GM12874 (cell line): ENCODE measurements at regions not wholly inside any gene's neighbourhood (a gene's known extent, or its start where the extent isn't known, plus 50 kb on each side); places are given as distances from the start of the nearest gene placed in this dataset.
A peak's percentile ranks its signal among the peaks of the same experiment; 100 is the strongest.

Experiments used
- TF ChIP-seq, protein P1 (sequence below): IDR thresholded peaks from 2 replicates; pipeline ENCODE4 v1.5.1; 2011; ENCODE audit warnings: low read depth, mild to moderate bottlenecking, control low read depth, low read length, moderate library complexity; ENCODE audit not compliant: insufficient read depth

DNA sequence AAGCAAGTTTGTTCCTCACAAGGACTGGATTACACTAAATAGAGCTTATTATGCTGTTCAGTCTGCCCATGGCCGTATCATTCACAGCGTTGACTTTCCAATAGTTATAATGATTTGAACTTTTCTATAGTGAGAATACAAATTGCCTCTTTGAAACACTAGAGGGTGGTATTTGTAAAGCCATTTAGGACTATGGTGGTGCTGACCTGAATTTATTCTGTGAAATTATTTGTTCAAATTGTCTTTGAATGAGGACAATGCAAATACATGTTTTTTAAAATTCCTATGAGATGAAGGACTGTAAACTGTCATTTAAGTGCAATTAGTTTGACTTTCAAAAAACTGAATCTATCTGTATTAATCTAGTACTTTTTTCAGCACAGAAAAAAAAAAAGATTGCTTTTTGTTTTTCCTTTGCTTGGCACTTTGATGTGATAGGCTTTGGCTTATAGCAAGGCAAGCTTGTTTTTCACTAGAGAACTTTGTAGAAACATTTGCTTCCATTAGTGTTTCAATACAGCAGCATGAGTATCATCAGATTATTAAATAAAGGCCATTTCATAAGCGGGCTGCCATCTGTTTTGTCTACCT, 122.7 kb upstream of the TMEM229A start:
- TF ChIP-seq, protein P1, sequence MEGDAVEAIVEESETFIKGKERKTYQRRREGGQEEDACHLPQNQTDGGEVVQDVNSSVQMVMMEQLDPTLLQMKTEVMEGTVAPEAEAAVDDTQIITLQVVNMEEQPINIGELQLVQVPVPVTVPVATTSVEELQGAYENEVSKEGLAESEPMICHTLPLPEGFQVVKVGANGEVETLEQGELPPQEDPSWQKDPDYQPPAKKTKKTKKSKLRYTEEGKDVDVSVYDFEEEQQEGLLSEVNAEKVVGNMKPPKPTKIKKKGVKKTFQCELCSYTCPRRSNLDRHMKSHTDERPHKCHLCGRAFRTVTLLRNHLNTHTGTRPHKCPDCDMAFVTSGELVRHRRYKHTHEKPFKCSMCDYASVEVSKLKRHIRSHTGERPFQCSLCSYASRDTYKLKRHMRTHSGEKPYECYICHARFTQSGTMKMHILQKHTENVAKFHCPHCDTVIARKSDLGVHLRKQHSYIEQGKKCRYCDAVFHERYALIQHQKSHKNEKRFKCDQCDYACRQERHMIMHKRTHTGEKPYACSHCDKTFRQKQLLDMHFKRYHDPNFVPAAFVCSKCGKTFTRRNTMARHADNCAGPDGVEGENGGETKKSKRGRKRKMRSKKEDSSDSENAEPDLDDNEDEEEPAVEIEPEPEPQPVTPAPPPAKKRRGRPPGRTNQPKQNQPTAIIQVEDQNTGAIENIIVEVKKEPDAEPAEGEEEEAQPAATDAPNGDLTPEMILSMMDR = peak; percentile 9; the same call in 1 of the 2 replicates

DNA sequence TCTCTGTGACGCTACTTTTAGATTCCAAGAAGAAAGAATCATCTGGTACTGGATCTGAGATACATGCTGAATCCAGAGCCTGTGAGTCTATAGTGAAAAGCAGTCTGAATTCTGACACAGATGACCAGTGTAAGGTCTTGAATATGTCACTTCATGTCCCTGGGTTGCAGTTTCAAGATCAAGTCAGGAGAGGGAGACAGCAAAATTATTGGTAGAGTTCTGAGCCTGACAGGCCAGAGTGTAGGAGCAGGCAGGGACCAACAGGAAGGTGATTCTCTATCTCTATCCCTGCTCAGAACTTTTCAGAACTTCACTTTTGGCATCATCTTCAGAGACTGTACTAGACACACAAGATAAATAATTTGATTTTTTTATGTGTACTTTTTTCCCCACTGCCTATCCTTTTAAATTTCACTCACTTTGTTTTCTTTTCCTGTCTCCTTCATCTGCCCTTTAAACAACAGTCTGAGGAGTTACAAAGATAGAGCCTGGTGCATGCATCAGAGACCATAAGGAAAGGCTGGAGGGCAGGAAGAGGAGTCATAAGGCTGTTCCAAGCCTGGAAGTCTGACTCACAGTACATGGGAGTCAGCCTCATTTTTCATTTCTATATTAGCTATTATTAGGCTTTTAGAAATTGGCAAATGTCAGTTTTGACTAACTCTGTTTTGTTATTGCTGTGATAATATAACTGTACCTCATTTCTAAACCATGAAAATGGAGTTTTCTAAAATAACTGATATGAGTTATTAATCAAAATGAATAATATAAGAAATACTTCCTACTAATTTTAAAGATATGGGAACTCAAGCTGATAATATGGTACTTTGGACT, 120.2 kb upstream of the TMEM229A start:
- TF ChIP-seq, protein P1 = peak; percentile 30; the same call in 1 of the 2 replicates

DNA sequence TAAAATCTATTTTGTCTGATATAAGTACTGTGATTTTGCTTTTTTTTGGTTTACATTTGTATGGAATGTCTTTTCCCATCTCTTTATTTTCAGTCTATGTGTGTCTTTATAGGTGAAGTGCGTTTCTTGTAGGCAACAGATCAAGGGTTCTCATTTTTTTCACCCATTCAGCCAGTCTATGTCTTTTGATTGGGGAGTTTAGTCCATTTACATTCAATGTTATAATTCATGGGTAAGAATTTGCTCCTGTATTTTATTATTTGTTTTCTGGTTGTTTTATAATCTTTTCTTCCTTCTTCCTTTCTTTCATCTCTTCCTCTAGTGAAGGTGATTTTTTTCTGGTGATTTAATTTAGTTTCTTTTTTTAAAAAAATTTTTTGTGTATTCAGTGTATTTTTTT, 104.8 kb upstream of the TMEM229A start:
- TF ChIP-seq, protein P1 = no peak

DNA sequence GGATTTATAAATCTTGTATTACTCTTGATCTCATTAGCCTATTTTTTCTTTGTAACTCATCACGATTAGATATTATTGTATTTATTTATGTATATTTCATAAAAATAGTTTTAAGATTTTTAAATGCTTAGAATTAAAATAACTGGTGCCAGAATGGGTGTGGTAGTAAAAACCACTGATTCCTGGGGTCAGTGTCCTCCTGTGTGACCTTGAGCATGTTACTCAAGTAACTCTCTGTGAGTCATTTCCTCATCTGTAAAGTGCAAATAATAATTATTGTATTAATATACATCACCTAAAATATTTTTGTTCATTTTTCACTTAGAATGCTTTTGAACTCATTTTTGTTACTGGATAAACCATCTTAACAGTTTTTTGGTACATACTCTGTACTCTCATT, 91.3 kb upstream of the TMEM229A start:
- TF ChIP-seq, protein P1 = no peak

DNA sequence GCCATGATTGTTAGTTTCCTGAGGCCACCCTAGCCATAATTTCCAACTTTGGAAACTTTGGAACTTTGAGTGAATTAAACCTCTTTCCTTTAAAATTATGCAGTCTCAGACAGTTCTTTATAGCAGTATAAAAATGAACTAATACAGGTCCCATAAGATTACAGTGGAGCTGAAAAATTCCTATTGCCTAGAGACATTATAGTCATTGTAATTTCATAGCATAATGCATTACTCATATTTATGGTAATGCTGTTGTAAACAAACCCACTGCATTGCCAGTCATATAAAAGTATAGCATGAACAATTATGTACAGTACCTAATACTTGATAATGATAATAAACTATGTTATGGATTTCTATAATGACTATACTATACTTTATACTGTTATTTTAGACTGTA, 88.0 kb upstream of the TMEM229A start:
- TF ChIP-seq, protein P1 = no peak

DNA sequence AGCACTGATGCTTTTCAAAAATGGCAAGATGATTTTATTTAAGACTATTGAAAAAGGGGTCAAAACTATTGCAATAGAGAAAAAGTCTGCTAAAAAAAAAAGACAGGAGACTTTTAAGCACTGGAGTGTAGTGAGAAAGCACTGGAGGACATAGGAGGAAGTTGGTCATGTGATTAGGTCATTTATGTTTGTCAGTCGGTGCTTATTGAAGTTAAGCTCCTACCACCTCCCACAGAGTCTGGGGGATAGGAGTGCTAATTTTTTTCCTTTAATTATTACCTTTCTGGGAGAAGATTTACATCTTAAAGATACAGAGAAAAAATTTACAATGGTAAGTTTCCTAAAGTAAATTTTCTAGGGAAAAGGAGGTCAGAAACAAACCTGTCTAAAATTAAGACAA, 80.2 kb upstream of the TMEM229A start:
- TF ChIP-seq, protein P1 = no peak

DNA sequence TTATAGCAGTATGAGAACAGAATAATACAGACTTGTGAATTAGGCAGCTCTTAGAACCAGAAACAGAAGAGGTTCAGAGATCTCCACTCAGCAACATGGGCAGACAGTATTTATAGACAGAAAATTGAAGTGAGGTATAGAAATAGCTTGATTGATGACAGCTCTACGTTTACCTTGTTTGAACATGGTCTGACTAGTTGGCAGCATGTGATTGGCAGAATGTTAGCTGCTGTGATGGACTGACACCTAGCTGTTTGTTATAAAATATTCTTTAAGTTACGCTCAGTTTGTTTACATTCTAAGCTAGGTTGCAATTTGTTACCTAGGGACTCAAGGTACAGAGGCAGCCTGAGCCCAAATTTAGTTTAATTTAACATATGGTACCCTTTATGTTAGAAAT, 73.7 kb upstream of the TMEM229A start:
- TF ChIP-seq, protein P1 = no peak
